SK-N-SH treated with all-trans-retinoic acid at 6 μM for 48 hours (cell line): ENCODE measurements at regions not wholly inside any gene's neighbourhood (a gene's known extent, or its start where the extent isn't known, plus 50 kb on each side); places are given as distances from the start of the nearest gene placed in this dataset.

Source experiments
- PPARA ChIP-seq: fragments of 250-450 bp; sonication (Bioruptor Pico); IDR thresholded peaks from 2 replicates; pipeline ENCODE4 v1.5.0; 2020; ENCODE audit warnings: mild to moderate bottlenecking, borderline replicate concordance
- SNAI2 ChIP-seq: fragments of 250-450 bp; sonication (Bioruptor Pico); IDR thresholded peaks from 2 replicates; pipeline ENCODE4 v1.5.0; 2020; ENCODE audit warnings: mild to moderate bottlenecking, moderate library complexity
- TOX ChIP-seq: fragments of 250-450 bp; sonication (Bioruptor Pico); IDR thresholded peaks from 2 replicates; pipeline ENCODE4 v1.8.0; 2021; ENCODE audit warnings: mild to moderate bottlenecking, moderate library complexity, borderline replicate concordance
- ZFP30 ChIP-seq: fragments of 450-650 bp; formaldehyde crosslinking; IDR thresholded peaks from 2 replicates; pipeline ENCODE4 v1.5.0; 2022; ENCODE audit warnings: mild to moderate bottlenecking, moderate library complexity
- TF ChIP-seq, protein P1 (sequence below): fragments of 250-450 bp; sonication (Bioruptor Pico); IDR thresholded peaks from 2 replicates; pipeline ENCODE4 v1.5.1; 2020; ENCODE audit warnings: low read depth, mild to moderate bottlenecking, moderate library complexity
- TF ChIP-seq, protein P2 (sequence below): fragments of 250-450 bp; sonication (Bioruptor Pico); IDR thresholded peaks from 2 replicates; pipeline ENCODE4 v1.8.0; 2020; ENCODE audit warnings: mild to moderate bottlenecking, moderate library complexity, borderline replicate concordance

DNA sequence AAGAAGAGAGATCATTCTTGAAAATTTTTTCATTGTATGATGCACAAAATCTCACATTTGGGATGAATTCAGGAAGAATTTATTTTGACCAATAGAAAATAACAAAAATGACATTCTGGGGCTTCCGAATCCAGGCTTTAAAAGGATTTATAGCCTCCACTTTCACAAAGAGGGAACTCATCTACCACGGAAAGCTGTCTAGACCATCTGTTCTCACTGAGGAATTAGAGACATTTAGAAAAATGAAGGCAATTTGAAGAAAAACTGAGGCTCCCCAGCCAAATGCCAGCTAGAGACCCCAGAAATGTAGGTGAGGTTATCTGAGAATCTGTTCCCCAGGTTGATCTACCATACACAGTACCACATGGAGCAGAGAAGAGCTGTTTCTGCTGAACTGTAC, 464.3 kb downstream of the TMA16 start:
- TF ChIP-seq, protein P1, sequence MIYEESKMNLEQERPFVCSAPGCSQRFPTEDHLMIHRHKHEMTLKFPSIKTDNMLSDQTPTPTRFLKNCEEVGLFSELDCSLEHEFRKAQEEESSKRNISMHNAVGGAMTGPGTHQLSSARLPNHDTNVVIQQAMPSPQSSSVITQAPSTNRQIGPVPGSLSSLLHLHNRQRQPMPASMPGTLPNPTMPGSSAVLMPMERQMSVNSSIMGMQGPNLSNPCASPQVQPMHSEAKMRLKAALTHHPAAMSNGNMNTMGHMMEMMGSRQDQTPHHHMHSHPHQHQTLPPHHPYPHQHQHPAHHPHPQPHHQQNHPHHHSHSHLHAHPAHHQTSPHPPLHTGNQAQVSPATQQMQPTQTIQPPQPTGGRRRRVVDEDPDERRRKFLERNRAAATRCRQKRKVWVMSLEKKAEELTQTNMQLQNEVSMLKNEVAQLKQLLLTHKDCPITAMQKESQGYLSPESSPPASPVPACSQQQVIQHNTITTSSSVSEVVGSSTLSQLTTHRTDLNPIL (CRISPR knock-in tag): no peak
- TF ChIP-seq SNAI2 (CRISPR knock-in tag) (no peak), ZFP30 (CRISPR knock-in tag) (no peak), TOX (CRISPR knock-in tag) (no peak), PPARA (CRISPR knock-in tag) (no peak)
- TF ChIP-seq, protein P2, sequence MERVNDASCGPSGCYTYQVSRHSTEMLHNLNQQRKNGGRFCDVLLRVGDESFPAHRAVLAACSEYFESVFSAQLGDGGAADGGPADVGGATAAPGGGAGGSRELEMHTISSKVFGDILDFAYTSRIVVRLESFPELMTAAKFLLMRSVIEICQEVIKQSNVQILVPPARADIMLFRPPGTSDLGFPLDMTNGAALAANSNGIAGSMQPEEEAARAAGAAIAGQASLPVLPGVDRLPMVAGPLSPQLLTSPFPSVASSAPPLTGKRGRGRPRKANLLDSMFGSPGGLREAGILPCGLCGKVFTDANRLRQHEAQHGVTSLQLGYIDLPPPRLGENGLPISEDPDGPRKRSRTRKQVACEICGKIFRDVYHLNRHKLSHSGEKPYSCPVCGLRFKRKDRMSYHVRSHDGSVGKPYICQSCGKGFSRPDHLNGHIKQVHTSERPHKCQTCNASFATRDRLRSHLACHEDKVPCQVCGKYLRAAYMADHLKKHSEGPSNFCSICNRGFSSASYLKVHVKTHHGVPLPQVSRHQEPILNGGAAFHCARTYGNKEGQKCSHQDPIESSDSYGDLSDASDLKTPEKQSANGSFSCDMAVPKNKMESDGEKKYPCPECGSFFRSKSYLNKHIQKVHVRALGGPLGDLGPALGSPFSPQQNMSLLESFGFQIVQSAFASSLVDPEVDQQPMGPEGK (CRISPR knock-in tag): no peak
